HEK293 (cell line): ENCODE measurements at regions not wholly inside any gene's neighbourhood (a gene's known extent, or its start where the extent isn't known, plus 50 kb on each side); places are given as distances from the start of the nearest gene placed in this dataset.
"Not testable (repeated sequence)": the region's sequence is repeated elsewhere in the genome, so short reads cannot be mapped to it uniquely, and the experiment has no call there.

Source experiments
- CTCF ChIA-PET: fragments of 350-600 bp; formaldehyde crosslinking; extraction: SDS; loops from one replicate; lab custom pipeline; 2021; ENCODE audit warnings: antibody characterized with exemption; lab: Yijun Ruan, JAX
- POLR2A ChIA-PET: fragments of 300-600 bp; formaldehyde crosslinking; extraction: SDS; loops from one replicate; lab custom pipeline; 2020; ENCODE audit warnings: antibody characterized with exemption, inconsistent platforms; lab: Yijun Ruan, JAX
- H3K27ac ChIP-seq: fragments of 200-500 bp; sonication (Bioruptor generic); 2 replicates; pipeline ENCODE4 v1.5.1; 2014; ENCODE audit warnings: low read depth, low read length, control low read depth, inconsistent platforms; ENCODE audit errors: extremely low read depth
- H3K36me3 ChIP-seq, 2 experiments: fragments of 200-500 bp in 1 of 2; sonication (Bioruptor generic) in 1 of 2; 1 replicate in 1 of 2; 2 replicates in 1 of 2; pipeline ENCODE4 v1.5.1; 2014 to 2017; ENCODE audit warnings: inconsistent platforms in 2 of 2, low read length in 2 of 2; ENCODE audit not compliant: control insufficient read depth in 2 of 2, insufficient read depth in 1 of 2
- H3K4me1 ChIP-seq: fragments of 200-500 bp; sonication (Bioruptor generic); 2 replicates; pipeline ENCODE4 v1.5.1; 2014; ENCODE audit warnings: mild to moderate bottlenecking, low read length, inconsistent platforms; ENCODE audit not compliant: control insufficient read depth, insufficient read depth
- H3K4me3 ChIP-seq: 2 replicates; pipeline ENCODE4 v1.5.1; 2011; ENCODE audit warnings: low read depth, mild to moderate bottlenecking, control low read depth, low read length, moderate library complexity
- H3K9me3 ChIP-seq: fragments of 200-500 bp; sonication (Bioruptor generic); 2 replicates; pipeline ENCODE4 v1.5.1; 2014; ENCODE audit warnings: low read depth, low read length, inconsistent platforms; ENCODE audit not compliant: control insufficient read depth, insufficient read depth
- EGR2 ChIP-seq: fragments of 450-650 bp; formaldehyde crosslinking; IDR thresholded peaks from 2 replicates; pipeline ENCODE4 v1.5.1; 2016; ENCODE audit warnings: low read depth, missing biosample characterization, missing genetic modification characterization
- KLF9 ChIP-seq: fragments of 450-650 bp; formaldehyde crosslinking; IDR thresholded peaks from 2 replicates; pipeline ENCODE4 v1.5.1; 2016; ENCODE audit warnings: missing biosample characterization, missing genetic modification characterization, low read depth
- SCRT2 ChIP-seq: fragments of 450-650 bp; formaldehyde crosslinking; IDR thresholded peaks from 2 replicates; pipeline ENCODE4 v1.5.1; 2016; ENCODE audit warnings: missing biosample characterization, missing genetic modification characterization
- ZBTB8A ChIP-seq: fragments of 450-650 bp; formaldehyde crosslinking; IDR thresholded peaks from 2 replicates; pipeline ENCODE4 v1.5.1; 2016; ENCODE audit warnings: missing biosample characterization, missing genetic modification characterization
- ZFHX2 ChIP-seq: fragments of 450-650 bp; formaldehyde crosslinking; conservative IDR thresholded peaks from 2 replicates; pipeline ENCODE4 v1.5.1; 2016; ENCODE audit warnings: missing biosample characterization, missing genetic modification characterization
- ZNF146 ChIP-seq: fragments of 450-650 bp; formaldehyde crosslinking; IDR thresholded peaks from 2 replicates; pipeline ENCODE4 v1.5.1; 2016; ENCODE audit warnings: missing biosample characterization, missing genetic modification characterization
- ZNF248 ChIP-seq: fragments of 450-650 bp; formaldehyde crosslinking; IDR thresholded peaks from 2 replicates; pipeline ENCODE4 v1.5.1; 2017; ENCODE audit warnings: missing biosample characterization, missing genetic modification characterization
- ZNF274 ChIP-seq, 2 experiments: fragments of 200-500 bp in 1 of 2; fragments of 450-650 bp in 1 of 2; sonication (Bioruptor generic) in 1 of 2; formaldehyde crosslinking in 1 of 2; IDR thresholded peaks; 2 replicates each; pipeline versions ENCODE4 v1.5.1 to v1.6.1; 2014 to 2016; ENCODE audit warnings: borderline replicate concordance in 1 of 2, inconsistent platforms in 1 of 2, low read length in 1 of 2, missing biosample characterization in 1 of 2, missing genetic modification characterization in 1 of 2
- ZNF350 ChIP-seq: fragments of 450-650 bp; formaldehyde crosslinking; IDR thresholded peaks from 2 replicates; pipeline ENCODE4 v1.5.0; 2017; ENCODE audit warnings: missing biosample characterization, mild to moderate bottlenecking, missing genetic modification characterization
- ZNF501 ChIP-seq: fragments of 450-650 bp; formaldehyde crosslinking; IDR thresholded peaks from 2 replicates; pipeline ENCODE4 v1.5.1; 2016; ENCODE audit warnings: missing biosample characterization, missing genetic modification characterization
- ZNF792 ChIP-seq: fragments of 450-650 bp; formaldehyde crosslinking; IDR thresholded peaks from 2 replicates; pipeline ENCODE4 v1.5.1; 2016; ENCODE audit warnings: missing biosample characterization, missing genetic modification characterization
- TF ChIP-seq, protein P1 (sequence below): fragments of 450-650 bp; formaldehyde crosslinking; IDR thresholded peaks from 2 replicates; pipeline ENCODE4 v1.5.1; 2017; ENCODE audit warnings: missing biosample characterization, missing genetic modification characterization
- TF ChIP-seq, protein P2 (sequence below): fragments of 450-650 bp; formaldehyde crosslinking; IDR thresholded peaks from 2 replicates; pipeline ENCODE4 v1.5.1; 2016; ENCODE audit warnings: missing biosample characterization, missing genetic modification characterization
- TF ChIP-seq, protein P3 (sequence below): fragments of 450-650 bp; formaldehyde crosslinking; IDR thresholded peaks from 2 replicates; pipeline ENCODE4 v1.5.1; 2016; ENCODE audit warnings: missing biosample characterization, missing genetic modification characterization

DNA sequence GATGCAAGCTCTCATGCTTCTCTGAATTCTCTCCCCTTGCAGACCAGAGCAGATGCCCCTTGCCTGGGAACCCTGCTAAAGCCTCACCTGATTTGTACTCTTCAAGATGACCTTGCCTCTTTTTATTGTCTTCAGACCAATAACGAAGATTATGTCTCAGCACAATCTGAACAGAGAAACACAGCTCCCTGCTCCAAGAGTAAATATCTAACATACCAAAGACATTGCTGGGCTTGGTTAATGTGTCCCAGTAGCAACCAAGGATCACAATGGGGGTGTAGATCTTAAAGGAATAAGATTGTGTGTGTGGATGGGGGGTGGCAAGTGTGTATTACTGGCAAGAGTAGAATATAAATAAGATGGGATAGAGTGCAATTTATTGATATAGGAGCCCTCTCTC lies 67.6 kb upstream of the LHFPL2 start:
- no peak overlapping the region for H3K27ac ChIP-seq
- TF ChIP-seq EGR2 (tag by site-specific recombination) = no peak
- TF ChIP-seq ZFHX2 = no peak
- no peak for TF ChIP-seq ZNF350
- no peak for TF ChIP-seq ZBTB8A (tag by site-specific recombination)
- TF ChIP-seq KLF9 = no peak
- no peak for TF ChIP-seq ZNF792 (tag by site-specific recombination)
- no peak for TF ChIP-seq ZNF501 (tag by site-specific recombination)
- TF ChIP-seq, protein P1, sequence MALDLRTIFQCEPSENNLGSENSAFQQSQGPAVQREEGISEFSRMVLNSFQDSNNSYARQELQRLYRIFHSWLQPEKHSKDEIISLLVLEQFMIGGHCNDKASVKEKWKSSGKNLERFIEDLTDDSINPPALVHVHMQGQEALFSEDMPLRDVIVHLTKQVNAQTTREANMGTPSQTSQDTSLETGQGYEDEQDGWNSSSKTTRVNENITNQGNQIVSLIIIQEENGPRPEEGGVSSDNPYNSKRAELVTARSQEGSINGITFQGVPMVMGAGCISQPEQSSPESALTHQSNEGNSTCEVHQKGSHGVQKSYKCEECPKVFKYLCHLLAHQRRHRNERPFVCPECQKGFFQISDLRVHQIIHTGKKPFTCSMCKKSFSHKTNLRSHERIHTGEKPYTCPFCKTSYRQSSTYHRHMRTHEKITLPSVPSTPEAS (tag by site-specific recombination) = no peak
- TF ChIP-seq ZNF274 (IDR thresholded peaks at IDR 0.05; ENCODE audit: low read length) = no peak
- no peak for TF ChIP-seq ZNF274 (tag by site-specific recombination; IDR thresholded peaks at IDR 0.05; ENCODE audit: borderline replicate concordance)
- no peak for TF ChIP-seq ZNF248 (tag by site-specific recombination)
- no peaks in the 10 kb centered on the region; the same call in 1 of the 2 replicates for H3K4me1 ChIP-seq
- ChIA-PET CTCF (no interaction called here), POLR2A (no interaction called here)
- H3K4me3 ChIP-seq = no peak overlapping the region
- H3K36me3 ChIP-seq = no peaks in the 10 kb centered on the region
- H3K9me3 ChIP-seq = no peaks in the 10 kb centered on the region

DNA sequence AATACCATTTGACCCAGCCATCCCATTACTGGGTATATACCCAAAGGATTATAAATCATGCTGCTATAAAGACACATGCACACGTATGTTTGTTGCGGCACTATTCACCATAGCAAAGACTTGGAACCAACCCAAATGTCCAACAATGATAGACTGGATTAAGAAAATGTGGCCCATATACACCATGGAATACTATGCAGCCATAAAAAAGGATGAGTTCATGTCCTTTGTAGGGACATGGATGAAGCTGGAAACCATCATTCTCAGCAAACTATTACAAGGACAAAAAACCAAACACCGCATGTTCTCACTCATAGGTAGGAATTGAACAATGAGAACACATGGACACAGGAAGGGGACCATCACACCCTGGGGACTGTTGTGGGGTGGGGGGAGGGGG lies 66.8 kb upstream of the LHFPL2 start:
- TF ChIP-seq, protein P2, sequence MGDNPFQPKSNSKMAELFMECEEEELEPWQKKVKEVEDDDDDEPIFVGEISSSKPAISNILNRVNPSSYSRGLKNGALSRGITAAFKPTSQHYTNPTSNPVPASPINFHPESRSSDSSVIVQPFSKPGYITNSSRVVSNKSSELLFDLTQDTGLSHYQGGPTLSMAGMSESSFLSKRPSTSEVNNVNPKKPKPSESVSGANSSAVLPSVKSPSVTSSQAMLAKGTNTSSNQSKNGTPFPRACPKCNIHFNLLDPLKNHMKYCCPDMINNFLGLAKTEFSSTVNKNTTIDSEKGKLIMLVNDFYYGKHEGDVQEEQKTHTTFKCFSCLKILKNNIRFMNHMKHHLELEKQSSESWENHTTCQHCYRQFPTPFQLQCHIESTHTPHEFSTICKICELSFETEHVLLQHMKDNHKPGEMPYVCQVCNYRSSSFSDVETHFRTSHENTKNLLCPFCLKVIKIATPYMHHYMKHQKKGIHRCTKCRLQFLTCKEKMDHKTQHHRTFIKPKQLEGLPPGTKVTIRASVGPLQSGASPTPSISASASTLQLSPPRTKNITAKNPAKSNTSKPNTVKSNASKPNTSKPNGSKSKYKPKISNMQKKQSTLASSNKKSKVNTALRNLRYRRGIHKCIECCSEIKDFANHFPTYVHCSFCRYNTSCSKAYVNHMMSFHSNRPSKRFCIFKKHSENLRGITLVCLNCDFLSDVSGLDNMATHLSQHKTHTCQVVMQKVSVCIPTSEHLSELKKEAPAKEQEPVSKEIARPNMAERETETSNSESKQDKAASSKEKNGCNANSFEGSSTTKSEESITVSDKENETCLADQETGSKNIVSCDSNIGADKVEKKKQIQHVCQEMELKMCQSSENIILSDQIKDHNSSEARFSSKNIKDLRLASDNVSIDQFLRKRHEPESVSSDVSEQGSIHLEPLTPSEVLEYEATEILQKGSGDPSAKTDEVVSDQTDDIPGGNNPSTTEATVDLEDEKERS (tag by site-specific recombination) = 0 out of 2 replicates have a peak, but pooled peaks have one; percentile 28
- TF ChIP-seq ZNF146 (tag by site-specific recombination) = peak; percentile 94
- peak; percentile 3; the same call in 1 of the 2 replicates for TF ChIP-seq SCRT2 (tag by site-specific recombination)
- TF ChIP-seq, protein P3, sequence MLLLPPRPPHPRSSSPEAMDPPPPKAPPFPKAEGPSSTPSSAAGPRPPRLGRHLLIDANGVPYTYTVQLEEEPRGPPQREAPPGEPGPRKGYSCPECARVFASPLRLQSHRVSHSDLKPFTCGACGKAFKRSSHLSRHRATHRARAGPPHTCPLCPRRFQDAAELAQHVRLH (tag by site-specific recombination) = peak; percentile 63; the same call in 1 of the 2 replicates
- TF ChIP-seq, all 188 proteins: peak for 4; not testable (repeated sequence) for 184
- H3K27ac ChIP-seq, H3K4me1 ChIP-seq, H3K4me3 ChIP-seq, H3K9me3 ChIP-seq, POLR2A ChIA-PET, H3K36me3 ChIP-seq: not testable (repeated sequence)
- CTCF ChIA-PET = interaction anchor here (0.7 kb wide), 1 partner anchor 387 kb away, joined by 3 read pairs; no protein-coding TSS in a partner anchor

DNA sequence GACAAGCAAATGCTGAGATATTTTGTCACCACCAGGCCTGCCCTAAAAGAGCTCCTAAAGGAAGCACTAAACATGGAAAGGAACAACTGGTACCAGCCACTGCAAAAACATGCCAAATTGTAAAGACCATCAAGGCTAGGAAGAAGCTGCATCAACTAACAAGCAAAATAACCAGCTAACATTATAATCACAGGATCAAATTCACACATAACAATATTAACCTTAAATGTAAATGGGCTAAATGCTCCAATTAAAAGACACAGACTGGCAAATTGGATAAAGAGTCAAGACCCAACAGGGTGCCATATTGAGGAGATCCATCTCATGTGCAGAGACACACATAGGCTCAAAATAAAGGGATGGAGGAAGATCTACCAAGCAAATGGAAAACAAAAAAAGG lies 63.1 kb upstream of the LHFPL2 start:
- H3K4me1 ChIP-seq, CTCF ChIA-PET, H3K36me3 ChIP-seq, H3K4me3 ChIP-seq, H3K27ac ChIP-seq, POLR2A ChIA-PET, H3K9me3 ChIP-seq: not testable (repeated sequence)

DNA sequence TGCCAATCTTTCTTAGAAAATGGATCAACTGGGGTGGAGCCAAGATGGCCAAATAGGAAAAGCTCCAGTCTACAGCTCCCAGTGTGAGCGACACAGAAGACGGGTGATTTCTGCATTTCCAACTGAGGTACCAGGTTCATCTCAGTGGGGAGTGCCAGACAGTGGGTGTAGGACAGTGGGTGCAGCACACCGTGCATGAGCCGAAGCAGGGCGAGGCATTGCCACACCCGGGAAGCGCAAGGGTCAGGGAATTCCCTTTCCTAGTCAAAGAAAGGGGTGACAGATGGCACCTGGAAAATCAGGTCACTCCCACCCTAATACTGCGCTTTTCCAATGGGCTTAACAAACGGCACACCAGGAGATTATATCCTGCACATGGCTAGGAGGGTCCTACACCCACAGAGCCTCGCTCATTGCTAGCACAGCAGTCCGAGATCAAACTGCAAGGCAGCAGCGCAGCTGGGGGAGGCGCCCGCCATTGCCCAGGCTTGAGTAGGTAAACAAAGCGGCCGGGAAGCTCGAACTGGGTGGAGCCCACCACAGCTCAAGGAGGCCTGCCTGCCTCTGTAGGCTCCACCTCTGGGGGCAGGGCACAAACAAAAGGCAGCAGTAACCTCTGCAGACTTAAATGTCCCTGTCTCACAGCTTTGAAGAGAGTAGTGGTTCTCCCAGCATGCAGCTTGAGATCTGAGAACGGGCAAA lies 61.3 kb upstream of the LHFPL2 start:
- H3K36me3 ChIP-seq, H3K4me1 ChIP-seq, H3K4me3 ChIP-seq, H3K27ac ChIP-seq, H3K9me3 ChIP-seq, POLR2A ChIA-PET, CTCF ChIA-PET: not testable (repeated sequence)
